Endometrium (tissue), 2 donors: ENCODE measurements at regions not wholly inside any gene's neighbourhood (a gene's known extent, or its start where the extent isn't known, plus 50 kb on each side); places are given as distances from the start of the nearest gene placed in this dataset.
"Not testable (repeated sequence)": the region's sequence is repeated elsewhere in the genome, so short reads cannot be mapped to it uniquely, and the experiment has no call there.

Experiments used
- FAIRE-seq: peaks from 2 replicates; lab custom pipeline; 2012; peaks lifted over from hg19 to GRCh38; lab: Jason Lieb, UNC
- donor health status: control.
- donor health status: control.

DNA sequence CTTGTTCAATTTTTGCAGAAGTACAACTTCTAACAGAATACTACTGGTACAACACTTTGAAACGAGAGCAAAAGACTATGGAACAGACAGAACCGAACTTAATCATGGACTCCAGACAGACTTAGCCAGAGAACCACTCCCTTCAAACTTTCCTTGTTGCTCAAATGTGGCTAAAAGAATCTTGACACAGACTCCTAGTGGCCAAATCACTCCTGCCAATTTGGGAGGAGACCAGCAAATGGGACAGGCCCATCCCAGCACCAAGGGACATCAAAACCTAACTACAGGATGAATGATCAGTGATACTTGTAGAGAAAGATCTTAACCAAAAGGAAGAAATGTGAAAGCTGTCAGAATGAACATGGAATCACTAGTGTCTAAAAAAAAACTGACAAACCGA is 154.0 kb downstream of the MATN1 start:
- no peak for FAIRE-seq

DNA sequence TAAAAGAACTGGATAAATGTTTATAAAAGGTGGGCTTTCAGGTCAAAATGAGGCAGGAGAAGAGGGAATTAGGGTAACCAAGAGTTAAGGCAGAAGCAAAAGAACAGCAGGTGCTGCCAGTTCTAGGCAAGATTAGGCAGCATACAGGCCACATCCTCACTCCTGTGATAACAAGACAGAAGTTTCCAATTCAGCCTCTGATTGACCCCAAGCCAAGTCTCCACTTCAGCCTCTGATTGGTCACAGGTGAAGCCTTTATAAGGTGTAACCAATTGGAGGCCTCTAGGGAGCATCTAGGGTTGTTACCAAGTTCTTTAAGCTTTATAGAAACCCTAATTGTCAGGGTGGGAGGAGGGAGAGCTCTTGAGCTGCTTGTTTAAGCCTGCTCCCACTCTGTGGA is 160.8 kb downstream of the MATN1 start:
- FAIRE-seq: no peak

DNA sequence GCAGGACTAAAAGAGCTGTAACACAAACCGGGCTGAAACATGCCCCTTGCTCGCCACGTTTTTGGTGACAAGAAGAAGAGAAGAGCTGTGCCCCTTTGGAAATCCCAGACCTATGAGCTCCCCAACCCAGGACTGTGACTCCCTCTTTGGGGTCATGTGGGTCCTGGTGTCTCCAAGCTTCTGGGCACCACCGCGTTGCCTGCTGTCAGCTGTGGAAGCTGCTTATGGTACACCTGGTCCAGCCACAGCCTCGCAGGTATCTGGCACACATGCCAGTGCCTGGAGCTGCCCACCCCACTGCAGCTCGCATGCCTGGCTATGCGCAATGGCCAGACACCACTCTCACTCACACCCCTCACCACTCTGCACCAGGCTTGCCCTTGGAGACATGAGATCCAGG is 171.8 kb downstream of the MATN1 start:
- FAIRE-seq: no peak

DNA sequence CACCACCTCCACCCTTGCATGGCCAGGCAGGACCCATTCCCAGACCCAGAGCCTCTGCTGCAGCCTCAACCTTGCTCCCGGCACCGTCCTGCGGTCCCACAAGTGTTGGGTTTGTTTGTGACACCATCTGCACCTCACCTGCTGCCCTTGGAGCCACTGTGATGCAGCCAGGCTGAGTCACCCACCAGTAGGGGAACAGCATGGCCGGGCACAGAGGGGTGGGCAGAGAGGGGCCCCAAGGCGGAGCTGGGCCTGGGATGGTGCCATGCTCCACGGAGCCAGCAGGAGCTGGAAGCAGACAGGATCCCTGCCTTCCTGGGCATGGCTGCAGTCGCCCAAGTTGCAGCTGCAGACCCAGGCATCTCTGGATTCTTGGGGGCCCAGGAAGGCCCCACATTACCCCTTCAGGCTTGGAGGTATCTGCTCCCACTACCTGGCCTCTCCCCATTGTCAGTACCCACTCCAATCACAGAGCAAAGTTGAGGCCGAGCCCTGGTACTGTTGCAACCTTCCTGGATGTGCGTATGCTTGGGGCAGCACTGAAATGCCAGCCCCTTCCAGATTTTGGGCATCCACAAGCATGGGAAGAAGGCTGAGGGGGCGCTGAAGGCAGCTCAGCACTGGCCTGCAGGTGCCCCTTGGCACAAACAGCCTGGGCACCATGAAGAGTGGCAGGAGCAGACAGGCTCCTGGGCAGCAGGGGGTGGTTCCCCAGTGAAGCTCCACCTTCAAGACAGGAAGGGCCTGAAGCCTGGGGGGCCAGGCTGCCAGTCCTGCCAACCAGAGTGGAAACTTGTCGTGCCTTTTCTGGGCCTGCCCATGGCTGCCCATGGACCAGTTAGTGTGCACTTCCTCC is 172.8 kb downstream of the MATN1 start:
- no peak for FAIRE-seq

DNA sequence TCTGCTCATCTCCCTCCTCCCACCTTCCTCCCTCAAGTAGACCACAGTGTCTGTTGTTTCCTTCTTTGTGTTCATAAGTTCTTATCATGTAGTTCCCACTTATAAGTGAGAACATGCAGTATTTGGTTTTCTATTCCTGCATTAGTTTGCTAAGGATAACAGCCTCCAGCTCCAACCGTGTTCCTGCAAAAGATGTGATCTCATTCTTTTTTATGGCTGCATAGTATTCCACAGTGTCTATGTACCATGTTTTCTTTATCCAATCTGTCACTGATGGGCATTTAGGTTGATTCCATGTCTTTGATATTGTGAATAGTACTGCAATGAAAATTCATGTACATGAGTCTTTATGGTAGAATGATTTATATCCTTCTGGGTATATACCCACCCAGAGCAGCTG is 173.5 kb downstream of the MATN1 start:
- FAIRE-seq: not testable (repeated sequence)

DNA sequence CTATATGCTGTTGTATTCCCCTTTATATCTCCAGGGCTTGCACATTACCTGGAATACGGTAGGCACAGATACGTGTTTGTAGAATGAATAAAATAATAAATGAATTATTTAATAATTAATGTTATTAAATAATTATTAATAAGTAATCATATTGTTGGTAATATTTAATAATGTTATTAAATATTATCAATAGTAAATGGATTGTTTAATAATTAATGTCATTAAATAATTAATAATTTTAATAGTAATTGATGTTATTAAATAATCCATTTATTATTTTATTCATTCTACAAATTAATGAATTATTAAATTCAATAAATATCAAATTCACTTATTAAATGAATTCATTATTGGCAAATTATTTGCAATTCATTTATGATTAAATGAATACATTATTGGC is 175.1 kb downstream of the MATN1 start:
- peak; percentile 93 for FAIRE-seq

DNA sequence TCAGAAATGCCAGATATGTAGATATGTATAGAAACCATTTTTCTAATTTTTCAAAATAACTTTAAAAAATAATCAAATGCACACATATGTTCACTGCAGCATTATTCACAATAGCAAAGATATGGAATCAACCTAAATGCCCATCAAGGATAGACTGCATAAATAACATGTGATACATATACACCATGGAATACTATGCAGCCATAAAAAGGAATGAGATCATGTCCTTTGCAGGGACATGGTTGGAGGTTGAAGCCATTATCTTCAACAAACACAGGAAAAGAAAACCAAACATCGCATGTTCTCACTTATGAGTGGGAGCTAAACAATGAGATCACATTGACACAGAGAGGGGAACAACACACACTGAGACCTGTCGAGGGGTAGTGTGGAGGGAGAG is 176.1 kb downstream of the MATN1 start:
- not testable (repeated sequence) for FAIRE-seq

DNA sequence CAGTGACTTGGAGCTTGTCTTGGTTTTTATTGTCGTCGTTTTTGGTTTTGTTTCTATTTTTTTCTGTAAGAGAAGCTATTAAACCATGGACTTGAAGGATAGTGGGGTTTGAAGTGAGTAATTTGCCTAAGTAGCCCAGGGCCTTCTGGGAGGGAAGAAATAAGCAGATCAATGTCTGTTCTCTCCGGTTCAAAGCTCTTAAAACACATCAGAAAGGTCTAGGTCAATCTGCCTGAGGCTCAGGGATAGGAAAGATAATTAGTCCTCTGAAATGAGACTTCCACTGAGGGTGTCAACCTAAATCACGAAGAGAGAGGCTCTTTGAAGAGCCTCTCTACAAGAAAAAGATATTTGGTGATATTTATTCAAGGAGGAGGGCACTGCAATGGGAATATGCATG is 178.0 kb downstream of the MATN1 start:
- no peak for FAIRE-seq

DNA sequence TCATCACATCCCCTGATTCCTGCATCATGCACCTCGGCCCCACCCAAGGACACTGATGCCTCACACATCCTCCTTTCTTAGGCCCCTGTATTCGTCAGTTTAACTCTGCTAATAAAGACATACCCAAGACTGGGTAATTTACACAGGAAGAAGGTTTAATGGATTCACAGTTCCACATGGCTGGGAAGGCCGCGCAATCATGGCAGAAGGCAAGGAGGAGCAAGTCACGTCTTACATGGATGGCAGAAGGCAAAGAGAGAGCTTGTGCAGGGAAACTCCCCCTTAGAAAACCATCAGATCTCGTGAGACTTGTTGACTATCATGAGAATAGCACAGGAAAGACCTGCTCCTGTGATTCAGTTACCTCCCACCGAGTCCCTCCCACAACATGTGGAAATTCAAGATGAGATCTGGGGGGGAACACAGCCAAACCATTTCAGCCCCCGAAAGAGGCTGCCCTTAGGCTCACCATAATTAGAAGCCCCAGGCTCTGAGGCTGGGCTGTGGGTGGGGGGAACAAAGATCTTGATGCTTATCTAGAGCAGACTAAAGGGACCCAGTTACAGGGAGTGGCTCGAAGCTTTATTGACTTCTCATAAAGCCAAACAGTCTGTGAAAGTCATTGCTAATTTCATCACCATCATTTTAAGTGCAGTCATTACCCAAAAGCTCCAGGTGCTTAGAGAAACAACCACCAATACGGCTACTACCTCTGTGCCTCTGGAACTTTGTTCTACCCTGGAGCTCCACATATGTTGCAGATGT is 181.5 kb downstream of the MATN1 start:
- FAIRE-seq: no peak

DNA sequence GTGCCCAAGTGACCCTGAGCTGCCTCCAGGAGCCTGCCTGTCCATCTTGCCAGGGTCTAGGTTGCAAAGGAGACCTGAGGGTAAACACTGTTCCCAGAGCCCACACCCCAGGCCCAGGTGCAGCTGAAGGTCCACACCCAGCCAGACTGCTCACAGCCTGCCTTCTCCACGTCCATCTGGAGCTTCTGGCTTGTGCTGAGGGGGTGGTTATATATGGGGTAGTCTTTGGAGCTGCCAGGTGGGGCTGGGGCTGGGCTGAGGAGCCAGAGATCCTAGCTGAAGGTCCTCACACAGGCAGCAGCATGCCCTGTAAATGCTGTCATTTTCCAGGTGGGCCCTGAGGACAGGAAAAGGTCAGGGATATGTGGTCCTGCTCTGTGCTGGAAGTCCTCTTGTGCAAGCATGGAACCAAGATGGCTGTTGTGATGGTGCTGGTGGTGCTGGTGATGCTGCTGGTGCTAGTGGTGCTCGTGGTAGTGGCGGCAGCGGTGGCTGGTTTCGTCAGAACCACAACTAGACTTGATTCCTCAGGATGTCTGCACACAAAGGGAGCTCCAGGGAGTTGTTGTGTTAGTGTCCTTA is 182.7 kb downstream of the MATN1 start:
- no peak for FAIRE-seq

DNA sequence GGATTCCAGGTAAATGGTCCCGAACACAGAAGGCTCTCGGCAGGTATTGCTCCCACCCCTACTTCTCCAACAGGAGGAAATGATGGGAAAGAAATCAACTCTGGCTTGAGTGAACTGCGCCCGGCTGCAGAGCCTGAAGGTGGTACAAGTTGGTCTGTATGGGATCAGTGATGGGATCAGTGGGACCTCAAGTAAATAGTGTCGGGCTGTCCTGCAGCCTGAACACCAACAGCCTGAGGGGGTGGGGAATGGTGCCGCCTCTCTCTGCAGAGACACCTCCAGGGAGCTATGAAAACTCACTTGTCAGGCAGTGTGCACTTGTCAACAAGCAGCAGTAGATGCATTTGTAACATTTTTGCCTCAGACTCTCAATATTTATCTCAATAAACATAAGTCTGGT is 183.5 kb downstream of the MATN1 start:
- FAIRE-seq: no peak

DNA sequence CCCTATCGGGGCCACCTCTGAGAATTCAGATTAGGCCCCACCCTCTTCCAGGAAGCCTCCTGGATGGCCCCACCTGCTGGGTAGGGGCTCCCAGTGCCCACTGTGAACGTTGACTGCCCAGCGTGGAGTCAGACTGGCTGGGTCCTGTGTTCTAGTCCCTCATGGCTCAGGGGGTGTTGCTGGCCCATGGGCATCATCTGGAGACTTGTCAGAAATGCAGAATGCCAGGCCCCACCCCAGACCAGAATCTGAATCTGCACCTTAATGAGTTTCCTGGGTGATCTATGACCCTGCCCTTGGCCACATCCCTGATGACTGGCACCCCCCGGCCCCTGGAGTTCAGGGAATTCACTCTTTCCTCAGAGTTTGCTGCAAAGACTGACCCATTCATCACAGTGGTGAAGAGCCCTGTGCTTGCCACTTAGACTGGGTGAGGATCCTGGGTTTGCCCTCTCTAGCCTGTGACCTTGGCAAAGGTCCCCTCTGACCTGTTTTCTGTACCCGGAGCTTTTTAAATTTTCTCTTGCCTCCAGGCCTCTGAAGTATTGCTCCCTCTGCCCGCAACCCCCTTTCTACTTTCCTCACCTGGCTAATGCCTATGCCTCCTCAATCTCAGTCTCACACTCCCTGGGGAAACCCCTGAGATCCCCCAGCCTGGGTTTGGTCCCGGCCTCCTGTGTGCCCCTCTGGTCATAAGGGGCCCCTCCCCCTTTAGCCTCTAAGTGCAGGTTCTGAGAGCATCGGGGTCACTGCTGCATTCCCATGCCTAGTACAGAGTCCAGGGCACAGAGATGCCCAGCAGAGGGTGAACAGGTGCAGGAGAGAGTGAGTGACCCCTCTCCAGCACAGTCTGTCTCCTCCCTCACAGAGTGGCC is 184.2 kb downstream of the MATN1 start:
- no peak for FAIRE-seq

DNA sequence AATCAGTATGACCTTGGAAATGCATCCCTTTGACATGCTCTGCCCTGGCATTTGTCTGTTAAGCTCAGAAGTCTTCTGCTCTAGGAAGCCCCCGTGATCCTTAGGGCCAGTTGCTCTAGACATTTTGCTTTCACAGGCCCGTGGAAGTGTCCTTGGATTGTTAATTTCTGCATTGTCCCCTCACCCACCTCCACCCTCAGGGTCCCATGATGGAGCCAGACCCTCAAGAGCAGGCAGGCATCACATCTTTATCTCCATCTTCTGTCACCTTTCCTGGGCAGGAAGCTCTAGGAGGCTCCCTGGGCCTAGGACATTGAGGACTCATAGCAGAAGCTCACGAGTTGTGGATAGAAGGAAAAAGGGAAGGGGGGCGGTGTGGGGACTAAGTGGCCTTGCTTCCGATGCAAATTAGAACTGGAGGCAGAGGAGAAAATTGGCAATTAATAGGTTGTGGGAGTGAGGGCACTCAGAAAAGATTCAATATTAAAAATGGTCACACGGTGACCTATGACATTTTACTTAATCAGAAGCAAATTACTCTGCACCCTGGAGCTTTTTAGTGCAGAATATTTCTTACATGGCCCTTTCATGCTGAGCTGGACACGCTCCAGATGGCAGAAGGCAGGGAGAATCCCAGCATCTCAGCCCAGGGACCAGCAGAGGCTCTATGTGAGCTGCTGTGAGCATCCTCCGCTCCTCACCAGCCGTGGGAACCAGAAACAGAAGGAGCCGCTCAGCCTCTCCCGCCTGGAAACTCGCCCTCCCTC is 185.0 kb downstream of the MATN1 start:
- FAIRE-seq: no peak

DNA sequence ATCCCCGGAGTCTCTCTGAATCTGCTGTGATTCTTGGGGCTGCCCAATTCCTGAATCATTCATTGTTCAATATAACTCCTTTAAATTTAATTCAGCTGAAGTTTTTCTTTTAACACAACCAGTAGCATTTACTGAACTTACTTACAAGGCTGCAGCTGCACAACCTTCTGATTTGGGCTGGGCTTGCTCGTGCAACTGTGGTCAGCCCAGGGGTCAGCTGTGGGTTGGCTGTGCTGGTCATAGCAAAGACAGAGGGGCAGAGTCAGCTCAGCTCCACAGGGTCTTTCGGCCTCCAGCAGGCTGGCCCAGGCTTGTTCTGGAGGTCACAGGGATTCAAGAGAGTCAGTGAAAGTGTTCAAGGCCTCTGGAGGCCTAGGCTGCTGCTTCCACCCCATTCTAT is 186.1 kb downstream of the MATN1 start:
- no peak for FAIRE-seq

DNA sequence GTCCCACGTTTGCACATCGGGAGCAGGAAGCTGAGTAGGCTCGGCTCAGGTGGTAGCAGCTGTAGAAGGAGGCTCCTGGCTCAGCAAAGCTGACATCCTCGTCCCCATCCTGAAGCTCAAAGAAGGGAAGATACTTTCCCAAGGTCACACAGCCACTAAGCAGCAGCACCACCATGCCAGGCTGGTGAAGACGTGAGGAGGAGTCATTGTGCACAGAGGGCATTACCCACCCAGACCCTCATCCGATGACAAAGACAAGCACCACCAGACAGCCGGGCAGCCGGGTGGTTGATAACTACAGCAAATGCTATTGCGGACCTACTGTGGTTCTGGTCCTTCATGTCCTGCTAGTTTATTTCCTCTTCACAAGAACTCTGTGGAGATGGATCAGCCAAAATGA is 186.9 kb downstream of the MATN1 start:
- no peak for FAIRE-seq

DNA sequence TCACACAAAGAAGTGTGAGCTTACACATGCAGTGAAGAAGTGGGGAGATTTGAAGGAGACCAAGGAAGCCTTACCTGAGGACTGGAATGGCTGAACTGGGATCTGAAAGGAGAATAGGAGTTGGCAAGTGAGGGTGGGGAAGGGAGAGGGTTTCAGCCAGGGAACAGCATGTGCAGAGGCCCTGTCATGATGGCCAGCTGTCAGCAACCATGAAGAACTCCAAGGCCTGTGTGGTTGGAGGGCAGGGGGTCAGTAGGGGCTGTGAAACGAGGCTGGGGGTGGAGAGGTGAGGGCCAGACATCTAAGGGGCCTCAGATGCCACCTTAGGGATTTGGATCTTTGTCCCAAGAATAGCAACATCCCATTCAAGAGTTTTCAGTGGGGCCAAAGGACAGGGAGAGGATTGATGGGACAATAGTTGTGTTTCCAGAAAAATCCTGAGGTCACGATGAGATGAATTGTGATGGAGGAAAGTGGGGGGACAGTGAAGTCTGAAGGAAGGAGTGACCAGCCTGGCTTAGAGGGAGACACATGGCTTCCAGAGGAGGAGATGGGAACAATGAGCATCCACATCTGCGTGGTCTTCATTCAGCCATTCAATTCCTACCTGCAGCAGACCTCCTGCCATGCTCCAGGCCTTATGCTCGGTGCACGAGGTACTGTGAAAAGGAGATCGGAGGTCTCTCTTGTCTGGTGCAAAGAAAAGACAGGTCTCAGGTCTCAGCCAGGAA is 187.6 kb downstream of the MATN1 start:
- no peak for FAIRE-seq

DNA sequence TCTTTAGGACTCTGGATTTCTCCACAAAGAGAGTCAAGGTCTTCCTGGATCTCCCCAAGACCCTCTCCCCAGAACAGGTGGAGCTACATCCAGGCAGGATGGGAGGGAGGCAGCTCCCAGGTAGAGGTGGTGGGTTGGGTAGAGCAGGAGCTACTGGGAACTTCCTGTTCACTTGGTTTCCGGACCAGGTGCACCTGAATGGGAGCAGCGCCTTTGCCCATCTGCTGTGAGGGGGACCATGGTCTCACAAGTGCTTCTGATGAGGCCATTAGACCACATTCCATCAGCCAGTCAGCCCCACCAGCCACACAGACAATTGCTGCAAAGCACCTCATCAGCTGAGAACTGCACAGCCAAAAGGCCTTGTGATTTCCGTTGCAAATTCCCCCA is 188.8 kb downstream of the MATN1 start:
- FAIRE-seq: no peak

DNA sequence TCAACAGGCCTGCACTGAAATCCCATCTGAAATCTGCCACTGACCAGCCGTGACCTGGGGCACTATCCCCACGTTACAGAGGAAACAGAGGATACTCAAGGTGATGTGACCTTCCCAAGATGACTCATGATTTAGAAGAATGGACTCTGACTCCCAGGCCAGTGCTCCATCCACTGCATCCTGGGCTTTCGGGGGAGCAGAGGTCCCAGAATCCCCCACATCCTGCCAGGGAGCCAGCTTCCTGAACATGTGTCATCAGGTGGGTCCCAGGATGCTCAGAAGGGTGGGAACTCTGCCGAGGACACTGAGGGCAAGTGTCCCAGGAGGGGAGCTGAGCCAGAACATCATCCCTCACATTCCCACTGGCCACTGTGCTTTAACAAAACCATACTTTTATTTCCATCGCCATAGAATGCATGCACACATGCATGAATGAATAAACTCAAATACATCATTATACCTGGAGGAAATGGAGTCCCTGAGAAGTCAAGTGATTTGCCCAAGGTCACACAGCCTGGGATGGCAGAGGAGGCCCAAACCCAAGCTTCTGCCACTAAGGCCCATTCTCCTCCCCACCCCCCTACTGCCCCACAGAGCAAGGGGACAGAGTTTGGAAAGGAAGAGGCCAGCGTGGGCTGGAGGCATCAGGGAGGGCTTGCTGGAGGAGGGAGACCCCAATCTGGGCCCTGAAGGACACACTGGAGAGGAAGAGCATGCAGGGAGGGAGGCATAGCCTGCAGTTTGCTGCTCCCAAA is 189.4 kb downstream of the MATN1 start:
- FAIRE-seq: no peak

DNA sequence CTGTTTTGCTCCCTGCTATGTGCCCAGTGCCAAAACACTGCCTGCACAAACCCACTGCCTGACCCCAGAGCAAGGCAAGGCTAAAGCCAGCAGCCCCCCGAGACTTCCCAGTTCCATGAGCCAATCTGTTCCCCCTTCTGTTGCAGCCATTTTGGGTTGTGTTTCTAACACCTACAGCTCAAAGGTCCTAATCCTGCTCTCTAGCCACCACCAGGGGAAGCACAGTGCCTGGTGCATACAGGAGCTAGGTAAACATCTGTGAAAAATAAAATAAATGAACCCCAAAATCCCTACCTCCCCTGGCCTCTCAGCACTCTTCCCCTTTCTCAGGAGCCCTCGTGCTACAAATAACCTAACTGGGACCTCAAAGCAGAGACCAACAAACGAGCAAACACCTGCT is 190.2 kb downstream of the MATN1 start:
- FAIRE-seq: no peak

DNA sequence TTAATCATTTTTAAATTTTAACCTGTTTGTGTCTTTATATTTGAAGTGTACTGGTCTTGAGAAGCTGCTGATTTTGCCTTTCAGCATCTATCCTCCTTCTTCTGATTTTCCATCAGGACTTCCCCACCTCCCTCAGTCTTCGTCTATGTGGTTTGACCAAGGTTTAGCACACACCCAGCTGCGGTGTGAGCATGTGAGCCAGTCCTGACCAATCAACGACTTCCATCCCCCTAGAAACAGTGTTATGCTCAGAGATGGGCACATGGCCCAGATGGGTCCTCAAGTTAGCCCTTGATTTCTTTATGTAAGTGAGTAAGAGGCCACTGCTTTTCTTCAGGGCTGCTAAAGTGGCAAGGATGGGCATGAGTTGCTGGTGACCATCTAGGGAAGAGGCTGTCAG is 190.8 kb downstream of the MATN1 start:
- FAIRE-seq: no peak
